Hypothalamus (tissue), 51 donors: ENCODE measurements at regions not wholly inside any gene's neighbourhood (a gene's known extent, or its start where the extent isn't known, plus 50 kb on each side); places are given as distances from the start of the nearest gene placed in this dataset.

Experiments used
- DNase-seq, 51 donors: peaks; one replicate each; lab custom pipeline; 2025; lab: John Stamatoyannopoulos, UW

GRCh38 chr2:239668651-239669050, 267.8 kb upstream of the HDAC4 start:
- no peak for DNase-seq

GRCh38 chr2:239668042-239668441, 267.2 kb upstream of the HDAC4 start:
- DNase-seq: no peak

DNA sequence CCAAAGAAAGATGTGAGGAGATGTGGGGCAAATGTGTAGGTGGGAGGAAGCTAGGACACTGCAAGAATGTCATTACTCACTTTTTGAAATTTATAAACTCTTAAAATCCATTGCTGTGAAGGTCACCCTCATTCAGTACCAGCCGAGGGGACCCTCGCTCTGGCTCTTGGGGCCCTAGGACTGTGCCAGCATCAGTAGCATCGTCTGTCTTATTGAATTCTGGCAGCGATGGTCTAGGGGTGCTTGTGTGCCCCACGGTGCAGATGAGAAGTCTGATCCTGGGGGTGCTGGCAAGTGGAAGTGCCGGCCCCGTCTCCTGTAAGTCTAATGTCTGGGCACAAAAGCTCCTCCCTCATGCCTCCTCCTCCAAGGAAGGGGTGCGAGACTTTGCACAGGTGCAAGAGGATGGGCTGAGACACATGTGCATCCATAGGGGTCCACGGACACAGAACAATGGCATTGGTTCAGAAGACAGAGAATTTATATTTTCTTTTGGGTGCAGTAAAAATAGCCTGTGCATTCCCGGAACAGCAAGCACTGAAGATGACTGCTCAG, 266.7 kb upstream of the HDAC4 start:
- no peak for DNase-seq

DNA sequence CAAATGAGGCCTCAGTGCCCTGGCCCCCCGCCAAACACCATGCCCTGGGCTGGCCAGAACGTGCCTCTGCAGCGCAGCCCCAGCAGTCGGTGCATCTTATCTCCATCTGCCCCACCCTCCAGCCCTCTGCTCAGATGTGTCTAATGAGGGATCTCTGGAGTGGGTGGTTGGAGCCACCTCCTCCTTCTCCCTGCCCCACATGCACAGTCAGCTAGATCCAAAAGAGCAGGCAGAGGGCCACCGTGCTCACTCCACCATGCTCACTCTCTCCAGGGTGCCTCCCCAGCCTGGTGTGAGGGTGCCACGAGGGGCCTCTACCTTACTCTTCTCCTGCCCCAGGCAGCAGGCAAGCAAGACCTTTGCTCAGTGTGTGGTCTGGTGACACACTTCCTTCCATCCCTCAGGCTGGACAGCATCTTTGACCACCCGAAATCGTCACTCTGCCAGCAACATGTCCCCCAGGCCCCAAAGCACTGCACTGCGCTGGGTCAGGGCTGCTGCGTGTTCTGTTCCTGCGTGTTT, 266.1 kb upstream of the HDAC4 start:
- no peak for DNase-seq

- peak in 1 of 51 donors; percentile 4 for DNase-seq
Observed at GRCh38 chr2:239666053-239666854, 265.4 kb upstream of the HDAC4 start.

DNA sequence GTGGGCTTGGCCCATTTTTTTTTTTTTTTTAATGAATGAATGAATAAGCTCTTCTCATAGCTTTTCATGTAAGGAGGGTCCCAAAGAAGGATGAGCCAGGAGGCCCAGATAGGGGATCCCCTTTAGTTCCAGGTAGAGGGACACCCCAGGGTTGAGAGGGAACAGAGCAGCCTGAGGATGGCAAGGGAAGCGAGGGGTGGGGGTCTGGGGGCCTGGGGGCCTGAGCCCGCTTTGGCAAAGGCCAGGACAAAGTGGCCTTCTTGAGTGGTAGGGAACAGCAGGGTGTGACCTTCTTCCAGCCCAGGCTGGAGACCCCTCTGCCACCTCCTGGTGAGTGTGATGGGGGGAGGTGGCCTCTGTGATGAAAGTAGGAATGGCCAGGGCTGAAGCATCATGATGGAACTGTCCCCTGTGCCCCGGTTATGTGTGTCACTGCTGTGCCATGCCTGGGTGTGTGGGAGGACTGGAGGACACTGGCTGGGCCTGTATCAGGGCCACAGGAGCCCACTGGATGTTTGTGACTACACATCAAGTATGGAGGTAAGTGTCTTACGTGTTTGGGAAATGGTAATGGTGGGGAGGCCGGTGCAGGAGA, 263.5 kb upstream of the HDAC4 start:
- DNase-seq: no peak

GRCh38 chr2:239663364-239663924, 262.6 kb upstream of the HDAC4 start:
- no peak for DNase-seq

- no peak for DNase-seq
Observed at GRCh38 chr2:239662413-239663120, 261.7 kb upstream of the HDAC4 start.

- DNase-seq: no peak
Observed at GRCh38 chr2:239661334-239662312, 260.8 kb upstream of the HDAC4 start.

DNA sequence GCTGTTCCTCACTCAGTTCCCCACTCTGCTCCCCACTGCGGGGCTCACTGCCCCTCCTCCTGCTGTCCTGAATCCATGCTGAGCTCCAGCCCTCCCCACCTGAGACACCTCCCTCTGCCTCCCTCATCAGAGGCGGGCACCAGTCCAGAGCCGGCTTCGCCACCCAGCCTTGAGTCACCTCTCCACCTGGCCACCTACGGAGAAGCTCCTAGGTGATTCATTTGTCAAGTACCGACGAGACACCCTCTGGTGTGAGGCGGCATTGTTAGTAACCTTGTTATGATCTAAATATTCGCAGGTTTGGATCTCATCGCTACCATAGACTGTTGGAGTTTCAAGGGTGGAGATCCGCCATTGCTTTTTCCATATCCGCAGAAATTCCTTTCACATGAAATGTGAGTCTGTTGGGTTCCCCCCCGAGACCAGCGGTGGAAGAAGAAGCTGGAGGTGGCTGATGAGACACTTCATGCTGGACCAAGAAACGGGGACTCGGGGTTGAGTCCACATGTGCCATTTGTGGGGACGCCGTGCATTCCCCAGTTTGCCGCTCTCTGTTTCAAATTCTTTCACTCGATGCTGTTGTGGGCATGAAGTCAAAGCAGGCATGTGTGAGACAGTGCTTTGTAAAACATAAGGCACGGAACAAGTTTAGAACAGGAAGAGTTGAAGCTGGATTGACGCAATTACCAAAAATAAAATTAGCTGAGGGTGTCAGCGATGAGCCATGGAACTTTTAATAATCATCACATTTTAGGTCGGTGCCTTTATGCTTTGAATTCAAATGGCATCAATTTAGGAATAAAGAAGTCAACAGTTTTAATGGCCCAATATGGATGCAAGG, 259.8 kb upstream of the HDAC4 start:
- peak in 1 of 51 donors; percentile 28 for DNase-seq

DNA sequence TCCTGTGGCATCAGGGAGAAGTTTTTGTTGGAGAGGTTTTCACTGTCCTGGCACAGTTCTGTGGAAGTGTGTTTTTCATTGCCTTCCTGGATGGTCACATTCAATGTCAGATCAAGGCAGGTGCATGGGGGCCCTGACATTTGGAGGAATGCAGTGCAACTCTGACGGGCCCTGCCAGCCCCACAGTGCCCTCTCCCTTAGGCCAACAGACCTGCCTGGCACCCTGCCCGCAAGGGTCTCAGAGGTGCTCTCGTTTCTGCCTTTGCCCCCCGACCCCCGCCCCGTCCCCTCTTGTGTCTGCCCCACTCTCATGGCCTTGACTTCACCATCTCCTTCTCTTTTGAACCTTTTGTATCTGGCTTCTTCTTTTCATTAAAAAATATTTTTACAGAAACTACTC, 257.2 kb upstream of the HDAC4 start:
- DNase-seq: no peak

DNA sequence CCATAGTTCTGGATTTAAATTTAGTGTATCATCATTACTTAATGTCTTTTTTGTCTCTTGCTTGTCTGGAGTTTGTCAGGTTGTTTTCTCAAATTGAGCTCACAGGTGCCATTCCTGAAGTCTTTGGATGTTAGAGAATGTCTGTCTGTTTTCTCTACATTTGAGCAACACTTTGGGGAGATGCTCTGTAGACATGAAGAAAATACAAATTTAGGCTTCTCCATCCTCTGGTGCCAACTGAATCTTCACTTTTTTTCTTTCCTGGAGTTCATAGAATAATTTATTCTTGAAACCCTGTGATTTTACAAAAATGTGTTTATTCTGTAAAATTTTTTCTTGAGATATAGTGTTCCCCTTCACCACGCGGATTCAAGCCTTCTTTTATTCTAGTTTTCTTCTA, 256.4 kb upstream of the HDAC4 start:
- DNase-seq: no peak

GRCh38 chr2:239654266-239654665, 253.4 kb upstream of the HDAC4 start:
- DNase-seq: no peak

GRCh38 chr2:239651859-239652258, 251.0 kb upstream of the HDAC4 start:
- DNase-seq: no peak

- DNase-seq: no peak
Observed at GRCh38 chr2:239650674-239651073, 249.9 kb upstream of the HDAC4 start.

DNA sequence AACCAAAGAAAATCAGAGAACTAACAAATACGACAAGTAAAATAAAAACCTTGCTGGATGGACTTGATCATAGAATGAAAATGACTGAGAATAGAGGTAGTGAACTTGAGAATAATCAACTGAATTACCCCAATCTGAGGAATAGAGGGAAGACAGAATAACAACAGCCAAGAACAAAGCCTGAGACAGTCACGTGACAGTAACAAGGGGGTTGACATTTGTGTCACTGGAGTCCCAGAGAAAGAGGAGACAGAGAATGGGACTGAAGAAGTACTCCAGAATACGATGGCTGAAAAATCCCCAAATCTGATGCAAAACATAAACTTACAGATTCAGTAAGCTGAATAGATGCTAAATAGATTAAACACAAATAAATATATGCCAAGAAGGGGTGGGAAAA, 248.5 kb upstream of the HDAC4 start:
- no peak for DNase-seq

GRCh38 chr2:239648607-239649006, 247.8 kb upstream of the HDAC4 start:
- no peak for DNase-seq

GRCh38 chr2:239647052-239647819, 246.4 kb upstream of the HDAC4 start:
- DNase-seq: no peak
